ENCODE measurements at regions not wholly inside any gene's neighbourhood (a gene's known extent, or its start where the extent isn't known, plus 50 kb on each side); places are given as distances from the start of the nearest gene placed in this dataset.

GRCh38 chr3:153462545-153462944, 300.5 kb downstream of the RAP2B start:
- no peak for TF ChIP-seq POLR2A (IDR thresholded peaks at IDR 0.05)
- TF ChIP-seq, protein P1, sequence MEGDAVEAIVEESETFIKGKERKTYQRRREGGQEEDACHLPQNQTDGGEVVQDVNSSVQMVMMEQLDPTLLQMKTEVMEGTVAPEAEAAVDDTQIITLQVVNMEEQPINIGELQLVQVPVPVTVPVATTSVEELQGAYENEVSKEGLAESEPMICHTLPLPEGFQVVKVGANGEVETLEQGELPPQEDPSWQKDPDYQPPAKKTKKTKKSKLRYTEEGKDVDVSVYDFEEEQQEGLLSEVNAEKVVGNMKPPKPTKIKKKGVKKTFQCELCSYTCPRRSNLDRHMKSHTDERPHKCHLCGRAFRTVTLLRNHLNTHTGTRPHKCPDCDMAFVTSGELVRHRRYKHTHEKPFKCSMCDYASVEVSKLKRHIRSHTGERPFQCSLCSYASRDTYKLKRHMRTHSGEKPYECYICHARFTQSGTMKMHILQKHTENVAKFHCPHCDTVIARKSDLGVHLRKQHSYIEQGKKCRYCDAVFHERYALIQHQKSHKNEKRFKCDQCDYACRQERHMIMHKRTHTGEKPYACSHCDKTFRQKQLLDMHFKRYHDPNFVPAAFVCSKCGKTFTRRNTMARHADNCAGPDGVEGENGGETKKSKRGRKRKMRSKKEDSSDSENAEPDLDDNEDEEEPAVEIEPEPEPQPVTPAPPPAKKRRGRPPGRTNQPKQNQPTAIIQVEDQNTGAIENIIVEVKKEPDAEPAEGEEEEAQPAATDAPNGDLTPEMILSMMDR (IDR thresholded peaks at IDR 0.05): no peak

Measured in adrenal gland (tissue), 5 donors.